Lower leg skin (tissue), 4 donors: ENCODE measurements at regions not wholly inside any gene's neighbourhood (a gene's known extent, or its start where the extent isn't known, plus 50 kb on each side); places are given as distances from the start of the nearest gene placed in this dataset.
A peak's percentile ranks its signal among the peaks of the same experiment; 100 is the strongest.
"Not testable (repeated sequence)": the region's sequence is repeated elsewhere in the genome, so short reads cannot be mapped to it uniquely, and the experiment has no call there.

ENCODE experiments used
- DNase-seq, 2 donors: peaks; one replicate each; pipeline ENCODE4 v3.0.0-alpha.2; 2019; ENCODE audit warnings: low spot score in 2 of 2
- H3K4me3 ChIP-seq: fragments of 200-600 bp; sonication (generic); 2 replicates; pipeline ENCODE4 v1.5.1; 2017; ENCODE audit warnings: mild to moderate bottlenecking, low read depth; ENCODE audit not compliant: poor library complexity, severe bottlenecking
- CTCF ChIP-seq, 3 donors: fragments of 450-650 bp; IDR thresholded peaks; one replicate each; pipeline ENCODE4 v1.5.1; 2016; ENCODE audit warnings: antibody characterized with exemption in 3 of 3, mild to moderate bottlenecking in 3 of 3, moderate library complexity in 2 of 3
- POLR2A ChIP-seq, 2 donors: fragments of 450-650 bp; IDR thresholded peaks; one replicate each; pipeline ENCODE4 v1.6.1; 2016 to 2017; ENCODE audit warnings: antibody characterized with exemption in 2 of 2, mild to moderate bottlenecking in 1 of 2, moderate library complexity in 1 of 2
- WGBS, 2 donors: methylation state at CpG; one replicate each; pipeline ENCODE4 v1.1.5; 2018; 5-methylcytosine and 5-hydroxymethylcytosine counted together
- intact Hi-C: fragments of 100-400 bp; cut with DNase I; formaldehyde crosslinking; loops from one replicate; pipeline ENCODE4 v1.15.0; 2023; ENCODE audit warnings: low total_unique reads

- WGBS, 2 donors = 92 to 98% methylated on average over 2 of the region's 2 CpGs
- no peak for DNase-seq
- intact Hi-C loops = no loop called here
- TF ChIP-seq CTCF (IDR thresholded peaks at IDR 0.05) (no peak), POLR2A (IDR thresholded peaks at IDR 0.05) (no peak)
- H3K4me3 ChIP-seq = no peak overlapping the region
Measured at GRCh38 chr6:150492507-150492906, 107.2 kb upstream of the PLEKHG1 start.

DNA sequence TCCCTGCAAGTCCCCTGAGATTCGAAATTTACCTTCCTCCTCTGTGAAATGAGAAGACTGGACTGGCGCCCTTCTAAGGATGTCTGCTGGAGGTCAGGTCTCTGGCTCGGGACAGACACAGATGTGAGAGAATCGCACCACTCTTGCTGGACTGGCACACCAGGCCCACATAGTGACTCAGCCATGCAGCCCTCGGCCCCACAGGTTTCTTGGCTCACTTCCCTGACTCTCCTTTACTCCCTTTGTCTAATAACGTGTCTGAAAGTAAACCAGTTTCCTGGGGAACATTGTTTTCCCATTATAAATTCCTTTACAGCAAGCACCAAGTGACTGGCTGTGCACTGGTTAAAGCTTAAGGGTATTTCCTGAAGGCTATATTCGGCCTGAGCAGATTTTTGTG, 106.7 kb upstream of the PLEKHG1 start:
- intact Hi-C loops = no loop called here
- no peak overlapping the region for H3K4me3 ChIP-seq
- WGBS, 2 donors = 65 to 67% methylated on average over 7 of the region's 7 CpGs
- DNase-seq = no peak
- TF ChIP-seq CTCF (IDR thresholded peaks at IDR 0.05) (no peak), POLR2A (IDR thresholded peaks at IDR 0.05) (no peak)

DNA sequence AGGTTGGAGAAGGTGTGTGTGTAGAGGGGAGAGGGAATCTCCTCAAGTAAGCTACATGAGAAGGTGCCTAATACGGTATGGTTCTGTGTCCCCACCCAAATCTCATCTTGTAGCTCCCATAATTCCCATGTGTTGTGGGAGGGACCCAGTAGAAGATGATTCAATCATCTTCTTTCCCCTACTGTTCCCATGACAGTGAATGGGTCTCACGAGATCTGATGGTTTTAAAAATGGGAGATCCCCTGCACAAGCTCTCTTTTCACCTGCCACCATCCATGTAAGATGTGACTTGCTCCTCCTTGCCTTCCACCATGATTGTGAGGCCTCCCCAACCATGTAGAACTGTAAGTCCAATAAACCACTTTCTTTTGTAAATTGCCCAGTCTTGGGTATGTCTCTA, 106.1 kb upstream of the PLEKHG1 start:
- WGBS, 2 donors = 96 to 100% methylated on average over 2 of the region's 2 CpGs

DNA sequence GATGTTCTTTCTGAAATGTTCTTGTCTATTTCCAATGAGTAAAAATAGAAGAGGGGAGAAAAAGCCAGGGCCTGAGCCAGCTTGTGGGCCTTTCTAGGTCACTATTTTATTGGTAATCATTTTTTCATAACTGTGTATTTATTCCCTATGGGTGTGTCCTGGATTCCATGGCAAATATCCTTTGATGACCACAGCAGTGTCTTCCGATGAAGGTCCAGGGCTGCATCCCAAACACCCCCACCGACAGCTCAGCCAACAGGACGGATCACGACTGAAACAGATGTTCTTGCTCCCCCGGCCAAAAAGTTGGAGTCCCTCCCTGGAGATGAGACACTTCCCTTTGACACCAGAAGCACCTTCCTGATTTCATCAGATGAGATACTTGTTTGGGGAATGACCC, 105.4 kb upstream of the PLEKHG1 start:
- 65 to 68% methylated on average over 5 of the region's 5 CpGs for WGBS, 2 donors
- no peak overlapping the region for H3K4me3 ChIP-seq
- TF ChIP-seq CTCF (IDR thresholded peaks at IDR 0.05) (no peak), POLR2A (IDR thresholded peaks at IDR 0.05) (no peak)
- peak in 1 of 2 donors; percentile 52 for DNase-seq
- intact Hi-C loops = no loop called here

More for the DNA sequence above, 106.1 kb upstream of the PLEKHG1 start:
- intact Hi-C loops, DNase-seq, H3K4me3 ChIP-seq: not testable (repeated sequence)

GRCh38 chr6:150495126-150495525, 104.6 kb upstream of the PLEKHG1 start:
- no peak for TF ChIP-seq CTCF (IDR thresholded peaks at IDR 0.05)
- TF ChIP-seq POLR2A (IDR thresholded peaks at IDR 0.05) = no peak
- no peak for DNase-seq
- no peak overlapping the region for H3K4me3 ChIP-seq
- intact Hi-C loops = no loop called here
- WGBS, 2 donors = 94 to 100% methylated on average over 1 of the region's 1 CpG

DNA sequence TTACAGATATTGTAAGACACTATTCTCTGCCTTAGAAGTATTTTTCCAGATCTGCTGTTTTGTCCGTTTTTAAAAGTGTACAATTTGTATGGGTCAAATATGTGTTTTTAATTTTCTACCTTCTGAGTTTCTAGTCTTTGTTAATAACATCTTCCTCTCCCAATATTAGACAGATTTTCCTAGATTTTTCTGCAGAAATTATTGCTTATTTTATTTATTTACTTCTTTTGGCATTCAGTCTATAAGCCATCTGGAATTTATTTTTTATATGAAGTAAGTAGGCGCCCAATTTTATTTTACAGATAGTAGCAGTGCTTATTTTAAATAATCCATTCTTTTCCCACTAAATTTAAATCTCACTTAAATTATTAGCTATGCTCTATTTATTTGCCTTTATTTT, 103.1 kb upstream of the PLEKHG1 start:
- no peak for TF ChIP-seq CTCF (IDR thresholded peaks at IDR 0.05)
- no peak for TF ChIP-seq POLR2A (IDR thresholded peaks at IDR 0.05)
- intact Hi-C loops = no loop called here
- H3K4me3 ChIP-seq = no peak overlapping the region
- WGBS, 2 donors = 64 to 73% methylated on average over 2 of the region's 2 CpGs
- no peak for DNase-seq
